Natural killer cell (primary cell): ENCODE measurements at regions not wholly inside any gene's neighbourhood (a gene's known extent, or its start where the extent isn't known, plus 50 kb on each side); places are given as distances from the start of the nearest gene placed in this dataset.

Source experiments
- ATAC-seq, 3 donors: fragments of 150-1000 bp in 2 of 3; fragments of 200-7000 bp in 1 of 3; cut with Tn5 transposase; 1 replicate in 1 of 3; 2 replicates in 2 of 3; pipeline ENCODE4 v1.10.0; 2021; ENCODE audit warnings: mild to moderate bottlenecking in 2 of 3, moderate library complexity in 2 of 3
- DNase-seq, 2 donors: peaks; one replicate each; pipeline versions ENCODE4 v3.0.0 to v3.0.0-alpha.2; 2013 to 2021; ENCODE audit warnings: mixed read lengths in 1 of 2
- H3K27ac ChIP-seq: one replicate; pipeline ENCODE4 v1.5.1; 2013; ENCODE audit warnings: mild to moderate bottlenecking, low read length
- H3K27me3 ChIP-seq: one replicate; pipeline ENCODE4 v1.6.1; 2013; ENCODE audit warnings: low read length; ENCODE audit not compliant: control insufficient read depth, insufficient read depth
- H3K36me3 ChIP-seq: one replicate; pipeline ENCODE4 v1.6.1; 2013; ENCODE audit warnings: low read length; ENCODE audit not compliant: control insufficient read depth, insufficient read depth
- H3K4me1 ChIP-seq: one replicate; pipeline ENCODE4 v1.6.1; 2013; ENCODE audit warnings: low read length; ENCODE audit not compliant: control insufficient read depth, insufficient read depth
- H3K4me3 ChIP-seq: one replicate; pipeline ENCODE4 v1.5.1; 2013; ENCODE audit warnings: low read length
- H3K9me3 ChIP-seq: one replicate; pipeline ENCODE4 v1.6.1; 2013; ENCODE audit warnings: low read length; ENCODE audit not compliant: control insufficient read depth, insufficient read depth
- H3K27ac Mint-ChIP-seq, 2 donors: one replicate each; pipeline ENCODE4 v1.8.0; 2022; ENCODE audit warnings: mild to moderate bottlenecking in 2 of 2, mixed read lengths in 2 of 2, moderate library complexity in 1 of 2
- H3K27me3 Mint-ChIP-seq, 2 donors: one replicate each; pipeline ENCODE4 v1.8.0; 2022; ENCODE audit warnings: low read depth in 2 of 2, mixed read lengths in 2 of 2
- H3K36me3 Mint-ChIP-seq: one replicate; pipeline ENCODE4 v1.8.0; 2022; ENCODE audit warnings: mixed read lengths
- H3K4me1 Mint-ChIP-seq, 2 donors: one replicate each; pipeline ENCODE4 v1.8.0; 2022; ENCODE audit warnings: mixed read lengths in 2 of 2
- H3K4me3 Mint-ChIP-seq: one replicate; pipeline ENCODE4 v1.8.0; 2022; ENCODE audit warnings: mild to moderate bottlenecking, moderate library complexity, mixed read lengths
- H3K9me3 Mint-ChIP-seq, 2 donors: one replicate each; pipeline ENCODE4 v1.8.0; 2022; ENCODE audit warnings: mixed read lengths in 2 of 2
- WGBS: methylation state at CpG from one replicate; pipeline ENCODE4 v1.1.7; 2013; ENCODE audit warnings: missing lambda C conversion rate; ENCODE audit not compliant: insufficient coverage; 5-methylcytosine and 5-hydroxymethylcytosine counted together
- intact Hi-C: fragments of 100-400 bp; cut with micrococcal nuclease; formaldehyde crosslinking; loops from one replicate; pipeline ENCODE4 v1.14.2; 2022
- TF ChIP-seq, protein P1 (sequence below): fragments of 200-600 bp; IDR thresholded peaks from one replicate; pipeline ENCODE4 v1.8.0; 2022; ENCODE audit warnings: antibody characterized with exemption

DNA sequence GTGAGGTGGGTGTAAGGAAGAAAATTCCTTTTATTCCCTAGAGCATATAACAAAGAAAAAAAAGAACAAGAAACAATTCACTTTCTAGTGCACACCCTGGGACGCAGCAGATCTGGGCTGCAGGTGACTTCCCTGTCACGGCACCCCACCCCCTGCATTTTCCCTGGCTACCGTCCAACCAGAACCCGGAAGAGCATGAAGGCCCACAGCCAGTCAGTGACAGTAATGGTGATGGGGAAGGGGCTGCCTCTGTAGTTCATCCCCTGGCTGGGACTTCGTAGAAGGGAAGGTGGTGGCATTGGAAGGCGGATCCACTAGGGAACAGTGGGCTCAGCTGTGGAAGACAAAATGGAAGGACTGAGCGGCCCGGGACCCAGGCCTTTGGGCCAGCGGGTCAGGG lies 236.7 kb downstream of the BUB3 start:
- DNase-seq: no peak
- Histone ChIP-seq H3K4me1 (peaks cover 9% of the 10 kb centered on the region), H3K36me3 (no peaks in the 10 kb centered on the region), H3K4me3 (no peak overlapping the region), H3K27ac (no peak overlapping the region), H3K9me3 (no peaks in the 10 kb centered on the region), H3K27me3 (no peaks in the 10 kb centered on the region)
- TF ChIP-seq, protein P1, sequence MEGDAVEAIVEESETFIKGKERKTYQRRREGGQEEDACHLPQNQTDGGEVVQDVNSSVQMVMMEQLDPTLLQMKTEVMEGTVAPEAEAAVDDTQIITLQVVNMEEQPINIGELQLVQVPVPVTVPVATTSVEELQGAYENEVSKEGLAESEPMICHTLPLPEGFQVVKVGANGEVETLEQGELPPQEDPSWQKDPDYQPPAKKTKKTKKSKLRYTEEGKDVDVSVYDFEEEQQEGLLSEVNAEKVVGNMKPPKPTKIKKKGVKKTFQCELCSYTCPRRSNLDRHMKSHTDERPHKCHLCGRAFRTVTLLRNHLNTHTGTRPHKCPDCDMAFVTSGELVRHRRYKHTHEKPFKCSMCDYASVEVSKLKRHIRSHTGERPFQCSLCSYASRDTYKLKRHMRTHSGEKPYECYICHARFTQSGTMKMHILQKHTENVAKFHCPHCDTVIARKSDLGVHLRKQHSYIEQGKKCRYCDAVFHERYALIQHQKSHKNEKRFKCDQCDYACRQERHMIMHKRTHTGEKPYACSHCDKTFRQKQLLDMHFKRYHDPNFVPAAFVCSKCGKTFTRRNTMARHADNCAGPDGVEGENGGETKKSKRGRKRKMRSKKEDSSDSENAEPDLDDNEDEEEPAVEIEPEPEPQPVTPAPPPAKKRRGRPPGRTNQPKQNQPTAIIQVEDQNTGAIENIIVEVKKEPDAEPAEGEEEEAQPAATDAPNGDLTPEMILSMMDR: no peak
- intact Hi-C loops: no loop called here
- no peaks in the 10 kb centered on the region for H3K4me1 Mint-ChIP-seq
- ATAC-seq: no peak
- no peak overlapping the region for H3K27ac Mint-ChIP-seq
- peaks cover 0 to 2% of the 10 kb centered on the region in 2 donors for H3K9me3 Mint-ChIP-seq
- 89% methylated on average over 9 of the region's 9 CpGs for WGBS
- H3K27me3 Mint-ChIP-seq: peaks cover 0 to 7% of the 10 kb centered on the region in 2 donors
- no peaks in the 10 kb centered on the region for H3K36me3 Mint-ChIP-seq
- no peak overlapping the region for H3K4me3 Mint-ChIP-seq

DNA sequence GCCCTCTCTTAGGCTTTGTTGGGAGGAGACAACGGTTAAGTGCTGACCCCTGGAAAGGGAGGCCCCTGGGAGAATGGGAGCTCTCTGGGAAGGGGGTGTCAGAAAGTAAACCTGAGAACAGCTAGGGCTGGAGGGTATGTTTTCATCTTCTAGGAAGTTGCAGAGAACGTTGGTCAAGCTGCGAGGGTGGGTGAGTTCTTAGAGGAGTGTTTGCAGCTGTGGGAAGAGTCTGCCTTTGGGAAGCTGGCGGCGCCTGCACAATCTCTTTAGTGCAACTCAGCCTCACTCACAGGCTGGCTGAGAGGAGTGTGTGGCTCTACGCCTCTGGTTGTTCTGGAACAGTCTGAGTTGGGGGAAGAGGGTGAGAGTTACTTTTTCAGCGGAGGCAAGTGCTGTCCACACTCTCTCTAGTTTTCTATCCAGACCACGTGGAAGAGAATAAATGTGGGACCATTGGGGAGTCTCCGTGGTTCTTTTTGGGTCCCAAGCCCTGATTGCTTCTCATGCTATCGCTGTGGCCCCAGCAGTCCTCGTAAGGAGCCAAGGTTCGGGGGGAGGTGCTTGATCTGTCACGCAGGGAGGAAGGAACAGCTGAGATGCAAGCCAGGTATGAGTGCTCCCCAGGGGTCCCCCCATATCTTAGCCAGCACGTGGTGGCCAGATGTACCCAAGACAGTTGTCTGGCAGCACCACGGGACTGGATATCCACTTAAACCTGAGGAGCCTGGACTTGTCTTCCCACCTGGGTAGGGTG lies 237.2 kb downstream of the BUB3 start:
- intact Hi-C loops: no loop called here
- DNase-seq (no peak), ATAC-seq (no peak)
- Histone ChIP-seq H3K4me3 (no peak overlapping the region), H3K36me3 (no peaks in the 10 kb centered on the region), H3K27me3 (no peaks in the 10 kb centered on the region), H3K27ac (no peak overlapping the region), H3K9me3 (no peaks in the 10 kb centered on the region), H3K4me1 (peaks cover 9% of the 10 kb centered on the region)
- TF ChIP-seq, protein P1: no peak
- 68% methylated on average over 15 of the region's 15 CpGs for WGBS
- no peaks in the 10 kb centered on the region for H3K4me1 Mint-ChIP-seq
- no peaks in the 10 kb centered on the region for H3K36me3 Mint-ChIP-seq
- H3K4me3 Mint-ChIP-seq: no peak overlapping the region
- H3K27me3 Mint-ChIP-seq: peaks cover 0 to 7% of the 10 kb centered on the region in 2 donors
- H3K27ac Mint-ChIP-seq: no peak overlapping the region
- peaks cover 0 to 2% of the 10 kb centered on the region in 2 donors for H3K9me3 Mint-ChIP-seq

DNA sequence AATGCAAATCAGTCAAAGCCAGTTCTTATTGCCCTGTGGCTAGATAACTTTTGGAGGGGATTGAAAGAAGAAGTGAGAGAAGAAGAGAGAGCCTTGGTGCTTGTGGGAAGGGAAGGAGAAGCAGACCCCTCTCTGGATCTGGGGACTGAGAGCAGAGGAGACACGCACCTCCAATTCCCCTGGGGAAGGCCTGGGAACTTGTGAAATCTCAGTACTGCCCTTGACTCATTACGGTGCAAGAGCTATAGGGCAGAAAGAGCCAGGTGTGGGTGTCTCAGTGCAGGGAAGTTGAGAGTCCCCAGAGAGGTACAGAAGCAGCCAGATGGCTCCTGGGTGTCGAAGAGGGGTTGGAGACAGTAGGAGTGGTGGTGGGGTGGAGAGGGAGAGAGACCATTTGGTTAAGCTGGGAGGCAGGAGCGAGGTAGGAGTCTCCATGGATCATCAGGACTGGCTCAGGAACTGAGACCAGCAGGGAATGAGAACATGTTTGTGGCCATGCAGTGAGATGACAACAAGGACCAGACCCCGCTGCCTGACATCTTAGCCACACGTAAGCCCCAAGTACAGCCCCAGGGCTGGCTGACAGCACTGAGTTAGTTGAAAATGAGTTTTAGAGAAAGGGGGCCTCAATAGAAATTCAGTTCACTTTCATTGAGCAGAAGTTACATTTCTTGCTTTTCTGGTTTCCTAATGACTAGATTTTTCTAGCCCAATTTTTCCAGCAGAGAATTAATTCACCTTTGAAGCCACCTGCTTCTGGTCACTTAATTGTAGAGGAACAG lies 238.2 kb downstream of the BUB3 start:
- WGBS: 57% methylated on average over 6 of the region's 6 CpGs
- intact Hi-C loops: no loop called here
- Histone ChIP-seq H3K9me3 (no peaks in the 10 kb centered on the region), H3K4me3 (no peak overlapping the region), H3K36me3 (no peaks in the 10 kb centered on the region), H3K27ac (no peak overlapping the region), H3K4me1 (peaks cover 9% of the 10 kb centered on the region), H3K27me3 (no peaks in the 10 kb centered on the region)
- Mint-ChIP-seq H3K27ac (no peak overlapping the region), H3K36me3 (no peaks in the 10 kb centered on the region), H3K9me3 (no peaks in the 10 kb centered on the region), H3K4me1 (no peaks in the 10 kb centered on the region), H3K4me3 (no peak overlapping the region), H3K27me3 (peaks cover 0 to 4% of the 10 kb centered on the region in 2 donors)
- DNase-seq: no peak
- ATAC-seq: no peak
- TF ChIP-seq, protein P1: no peak
